Neural cell (in vitro differentiated cells): ENCODE measurements at regions not wholly inside any gene's neighbourhood (a gene's known extent, or its start where the extent isn't known, plus 50 kb on each side); places are given as distances from the start of the nearest gene placed in this dataset.

Experiments used
- H2AFZ ChIP-seq: fragments of 200-600, 300-800 bp; sonication (generic), shearing (Covaris generic); 2 replicates; pipeline ENCODE4 v1.6.0; 2014; ENCODE audit warnings: low read depth, mild to moderate bottlenecking, antibody characterized with exemption, low read length, moderate library complexity
- H3F3A ChIP-seq: fragments of 200-600 bp; shearing (Covaris generic); 2 replicates; pipeline ENCODE4 v1.6.1; 2016; ENCODE audit warnings: mild to moderate bottlenecking, moderate library complexity, mixed read lengths, antibody characterized with exemption, low read length; ENCODE audit not compliant: insufficient read depth, poor library complexity, severe bottlenecking
- H3K27ac ChIP-seq: fragments of 200-600, 300-800 bp; sonication (generic), shearing (Covaris generic); 2 replicates; pipeline ENCODE4 v1.5.1; 2014; ENCODE audit warnings: mild to moderate bottlenecking, low read length, moderate library complexity
- H3K27me3 ChIP-seq: fragments of 300-800, 200-600 bp; sonication (generic), shearing (Covaris generic); 2 replicates; pipeline ENCODE4 v1.6.0; 2014; ENCODE audit warnings: mild to moderate bottlenecking, low read depth, low read length, moderate library complexity; ENCODE audit not compliant: insufficient read depth
- H3K36me3 ChIP-seq: fragments of 300-800, 200-600 bp; sonication (generic), shearing (Covaris generic); 2 replicates; pipeline ENCODE4 v1.5.1; 2014; ENCODE audit warnings: mild to moderate bottlenecking, antibody characterized with exemption, low read length, moderate library complexity; ENCODE audit not compliant: insufficient read depth
- H3K4me2 ChIP-seq: fragments of 300-800, 200-600 bp; sonication (generic), shearing (Covaris generic); 2 replicates; pipeline ENCODE4 v1.6.0; 2014; ENCODE audit warnings: mild to moderate bottlenecking, low read length
- H3K4me3 ChIP-seq: fragments of 300-800, 200-600 bp; sonication (generic), shearing (Covaris generic); 2 replicates; pipeline ENCODE4 v1.5.1; 2014; ENCODE audit warnings: mild to moderate bottlenecking, low read length, moderate library complexity
- H3K79me2 ChIP-seq: fragments of 200-600 bp; shearing (Covaris generic); replicated peaks from 2 replicates; pipeline ENCODE4 v1.6.0; 2014; ENCODE audit warnings: mild to moderate bottlenecking, low read length, moderate library complexity; ENCODE audit not compliant: insufficient read depth
- H3K9ac ChIP-seq: fragments of 300-800, 200-600 bp; sonication (generic), shearing (Covaris generic); 2 replicates; pipeline ENCODE4 v1.6.1; 2016; ENCODE audit warnings: mild to moderate bottlenecking, low read length, mixed read lengths
- H3K9me2 ChIP-seq: fragments of 200-600 bp; shearing (Covaris generic); 2 replicates; pipeline ENCODE4 v1.6.1; 2016; ENCODE audit warnings: mild to moderate bottlenecking, low read length, mixed read lengths; ENCODE audit not compliant: insufficient read depth
- H3K9me3 ChIP-seq: fragments of 200-600, 300-800 bp; sonication (generic), shearing (Covaris generic); 2 replicates; pipeline ENCODE4 v1.6.1; 2016; ENCODE audit warnings: mild to moderate bottlenecking, mixed run types, low read length, moderate library complexity, mixed read lengths
- H4K20me1 ChIP-seq: fragments of 200-600 bp; shearing (Covaris generic); 2 replicates; pipeline ENCODE4 v1.6.1; 2016; ENCODE audit warnings: mild to moderate bottlenecking, mixed run types; ENCODE audit not compliant: insufficient read depth
- CTCF ChIP-seq: fragments of 450-650 bp; IDR thresholded peaks from 2 replicates; pipeline ENCODE4 v1.5.1; 2014; ENCODE audit warnings: antibody characterized with exemption, mild to moderate bottlenecking, moderate library complexity; ENCODE audit not compliant: poor library complexity, severe bottlenecking
- EP300 ChIP-seq: fragments of 450-650 bp; conservative IDR thresholded peaks from 2 replicates; pipeline ENCODE4 v1.6.1; 2014; ENCODE audit warnings: antibody characterized with exemption, mild to moderate bottlenecking, moderate library complexity; ENCODE audit not compliant: poor library complexity, severe bottlenecking
- EZH2 ChIP-seq: fragments of 200-600, 300-800 bp; shearing (Covaris generic), sonication (generic); IDR thresholded peaks from 2 replicates; pipeline ENCODE4 v1.6.1; 2014; ENCODE audit warnings: antibody characterized with exemption, low read length, borderline replicate concordance, mild to moderate bottlenecking; ENCODE audit not compliant: insufficient read depth, poor library complexity, severe bottlenecking
- MXI1 ChIP-seq: fragments of 450-650 bp; conservative IDR thresholded peaks from 2 replicates; pipeline ENCODE4 v1.6.1; 2014; ENCODE audit warnings: antibody characterized with exemption, mild to moderate bottlenecking; ENCODE audit not compliant: poor library complexity, severe bottlenecking
- POLR2AphosphoS5 ChIP-seq: IDR thresholded peaks from 2 replicates; pipeline ENCODE4 v1.6.1; 2012
- RAD21 ChIP-seq: fragments of 450-650 bp; conservative IDR thresholded peaks from 2 replicates; pipeline ENCODE4 v1.6.1; 2014; ENCODE audit warnings: antibody characterized with exemption, mild to moderate bottlenecking, moderate library complexity
- REST ChIP-seq: IDR thresholded peaks from 2 replicates; pipeline ENCODE4 v1.6.1; 2012; ENCODE audit warnings: borderline replicate concordance
- SMC3 ChIP-seq: fragments of 450-650 bp; conservative IDR thresholded peaks from 2 replicates; pipeline ENCODE4 v1.6.1; 2014; ENCODE audit warnings: antibody characterized with exemption, mild to moderate bottlenecking, moderate library complexity; ENCODE audit not compliant: poor library complexity
- TAF1 ChIP-seq: IDR thresholded peaks from 2 replicates; pipeline ENCODE4 v1.6.1; 2012; ENCODE audit warnings: low read depth

- Histone ChIP-seq H3K9me3 (no peaks in the 10 kb centered on the region), H3K4me2 (no peak overlapping the region), H3K79me2 (no peaks in the 10 kb centered on the region), H3F3A (no peaks in the 10 kb centered on the region), H3K4me3 (no peak overlapping the region), H3K36me3 (no peaks in the 10 kb centered on the region), H4K20me1 (no peaks in the 10 kb centered on the region), H3K9me2 (no peaks in the 10 kb centered on the region), H3K27me3 (no peaks in the 10 kb centered on the region), H3K9ac (no peak overlapping the region), H3K27ac (no peak overlapping the region), H2AFZ (no peak overlapping the region)
- no peak for TF ChIP-seq REST
- TF ChIP-seq EZH2: no peak
- no peak for TF ChIP-seq CTCF
- TF ChIP-seq POLR2AphosphoS5: no peak
- TF ChIP-seq MXI1: no peak
- no peak for TF ChIP-seq TAF1
- TF ChIP-seq EP300: no peak
- no peak for TF ChIP-seq RAD21
- TF ChIP-seq SMC3: no peak
These were observed 1007.8 kb downstream of the REEP3 start for GRCh38 chr10:64529003-64529350.

- Histone ChIP-seq H3K4me2 (no peak overlapping the region), H2AFZ (no peak overlapping the region), H3K36me3 (no peaks in the 10 kb centered on the region), H3K4me3 (no peak overlapping the region), H4K20me1 (no peaks in the 10 kb centered on the region), H3K27ac (no peak overlapping the region), H3K79me2 (no peaks in the 10 kb centered on the region), H3K9me2 (no peaks in the 10 kb centered on the region), H3F3A (no peaks in the 10 kb centered on the region), H3K9me3 (no peaks in the 10 kb centered on the region), H3K9ac (no peak overlapping the region), H3K27me3 (no peaks in the 10 kb centered on the region)
- TF ChIP-seq POLR2AphosphoS5: no peak
- TF ChIP-seq EP300: no peak
- no peak for TF ChIP-seq TAF1
These were observed 1013.4 kb downstream of the REEP3 start for GRCh38 chr10:64534616-64535015.
